ENCODE measurements at regions not wholly inside any gene's neighbourhood (a gene's known extent, or its start where the extent isn't known, plus 50 kb on each side); places are given as distances from the start of the nearest gene placed in this dataset.
"Not testable (repeated sequence)": the region's sequence is repeated elsewhere in the genome, so short reads cannot be mapped to it uniquely, and the experiment has no call there.

- DNase-seq, result no peak
Measured at GRCh38 chr16:26395700-26396099, 671.0 kb upstream of the C16orf82 start.

GRCh38 chr16:26396511-26397235, 670.1 kb upstream of the C16orf82 start:
- no peak for DNase-seq

- no peak for DNase-seq
Measured at GRCh38 chr16:26413780-26414179, 652.9 kb upstream of the C16orf82 start.

GRCh38 chr16:26419458-26419857, 647.3 kb upstream of the C16orf82 start:
- not testable (repeated sequence) for DNase-seq

DNA sequence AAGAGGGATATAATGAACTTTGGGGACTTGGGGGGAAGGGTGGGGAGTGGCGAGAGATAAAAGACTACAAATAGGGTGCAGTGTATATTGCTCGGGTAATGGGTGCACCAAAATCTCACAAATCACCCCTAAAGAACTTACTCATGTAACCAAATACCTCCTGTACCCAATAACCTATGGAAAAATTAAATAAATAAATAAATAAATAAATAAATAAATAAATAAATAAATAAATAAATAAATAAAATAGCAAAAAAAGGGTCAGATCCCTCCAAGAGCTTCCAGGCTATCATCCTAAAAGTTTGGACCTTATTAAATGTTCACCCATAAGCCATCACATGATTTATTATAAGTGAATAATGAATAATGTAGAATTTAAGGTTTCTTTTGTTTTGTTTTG, 636.1 kb upstream of the C16orf82 start:
- no peak for DNase-seq

- no peak for DNase-seq
Measured at GRCh38 chr16:26433807-26434206, 632.9 kb upstream of the C16orf82 start.

- no peak for DNase-seq
Measured at GRCh38 chr16:26441178-26441577, 625.5 kb upstream of the C16orf82 start.

DNA sequence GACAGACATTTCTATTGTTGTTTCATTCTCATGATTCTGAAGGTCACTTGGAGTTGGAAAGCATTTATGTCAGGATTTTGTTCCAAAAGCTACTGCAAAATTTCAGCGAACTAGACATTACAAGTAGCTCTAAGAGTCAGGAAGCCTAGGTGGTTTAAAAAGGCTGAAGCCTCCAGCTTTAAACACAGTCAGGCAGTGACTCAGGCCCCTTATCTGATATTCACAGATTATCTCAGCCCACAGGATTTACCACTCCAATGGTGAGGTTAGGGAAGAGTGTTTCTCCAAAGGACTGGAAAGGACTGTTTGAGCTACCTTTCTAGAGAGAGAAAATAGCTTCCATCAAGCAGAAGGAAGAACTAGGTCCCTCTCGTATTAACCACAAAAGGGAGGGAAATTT, 624.4 kb upstream of the C16orf82 start:
- no peak for DNase-seq

DNA sequence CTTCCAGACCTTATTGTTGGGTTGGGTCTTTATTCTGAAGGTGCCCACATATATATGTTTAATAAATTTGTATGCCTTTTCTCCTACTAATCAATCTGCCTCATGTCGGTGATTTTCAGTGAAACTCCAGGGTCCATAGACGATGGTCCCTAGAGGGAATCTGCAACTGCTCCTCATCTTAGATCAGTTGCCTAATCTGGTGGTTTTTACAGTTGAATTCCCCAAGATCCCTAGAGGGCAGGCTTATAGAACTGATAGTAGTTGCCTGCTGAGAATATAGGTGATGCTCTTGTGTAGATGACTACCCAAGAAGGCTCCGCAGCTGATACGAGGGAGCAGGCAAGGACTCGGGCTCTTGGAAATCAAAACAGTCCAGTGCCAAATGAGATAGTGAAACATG, 619.2 kb upstream of the C16orf82 start:
- no peak for DNase-seq

GRCh38 chr16:26453215-26453614, 613.5 kb upstream of the C16orf82 start:
- no peak for DNase-seq

DNA sequence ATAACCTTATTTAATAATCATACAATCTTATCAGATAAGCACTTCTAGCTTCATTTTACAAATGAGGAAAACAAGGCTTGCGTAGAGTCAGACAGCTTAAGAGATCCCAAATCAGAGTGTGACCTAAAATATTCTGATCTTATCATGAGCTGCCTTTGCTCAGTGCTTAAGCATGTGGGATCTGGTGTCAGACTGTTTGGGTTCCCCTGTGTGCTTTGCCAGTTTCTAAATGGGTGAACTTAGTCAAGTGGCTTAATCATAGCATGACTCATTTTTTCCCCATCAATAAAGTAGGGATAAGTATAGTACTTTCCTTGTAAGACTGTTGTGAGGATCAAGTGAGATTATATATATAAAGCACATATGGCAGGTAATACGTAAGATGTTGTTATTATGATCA, 612.6 kb upstream of the C16orf82 start:
- no peak for DNase-seq

- no peak for DNase-seq
Measured at GRCh38 chr16:26456074-26456473, 610.7 kb upstream of the C16orf82 start.

DNA sequence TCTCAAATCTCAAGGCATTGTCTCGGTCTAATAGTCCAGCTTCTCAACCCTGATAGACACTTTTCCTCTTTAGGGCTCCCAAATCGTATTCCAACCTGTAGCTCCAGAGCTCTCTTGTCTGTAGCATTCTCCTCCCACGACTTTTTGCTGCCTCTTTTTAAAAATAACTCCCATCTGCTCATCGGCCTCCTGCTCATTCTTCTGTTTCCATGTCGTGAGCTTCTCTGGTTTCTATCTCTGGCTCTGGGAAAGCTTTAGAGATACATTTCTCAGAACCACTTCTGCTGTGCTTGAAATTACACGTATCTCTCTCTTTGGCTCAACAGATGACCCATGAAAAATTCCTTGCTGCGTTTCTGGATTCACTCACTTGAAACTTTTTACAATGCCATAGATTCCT, 609.6 kb upstream of the C16orf82 start:
- DNase-seq, result no peak

- no peak for DNase-seq
Measured at GRCh38 chr16:26457882-26458281, 608.8 kb upstream of the C16orf82 start.

DNA sequence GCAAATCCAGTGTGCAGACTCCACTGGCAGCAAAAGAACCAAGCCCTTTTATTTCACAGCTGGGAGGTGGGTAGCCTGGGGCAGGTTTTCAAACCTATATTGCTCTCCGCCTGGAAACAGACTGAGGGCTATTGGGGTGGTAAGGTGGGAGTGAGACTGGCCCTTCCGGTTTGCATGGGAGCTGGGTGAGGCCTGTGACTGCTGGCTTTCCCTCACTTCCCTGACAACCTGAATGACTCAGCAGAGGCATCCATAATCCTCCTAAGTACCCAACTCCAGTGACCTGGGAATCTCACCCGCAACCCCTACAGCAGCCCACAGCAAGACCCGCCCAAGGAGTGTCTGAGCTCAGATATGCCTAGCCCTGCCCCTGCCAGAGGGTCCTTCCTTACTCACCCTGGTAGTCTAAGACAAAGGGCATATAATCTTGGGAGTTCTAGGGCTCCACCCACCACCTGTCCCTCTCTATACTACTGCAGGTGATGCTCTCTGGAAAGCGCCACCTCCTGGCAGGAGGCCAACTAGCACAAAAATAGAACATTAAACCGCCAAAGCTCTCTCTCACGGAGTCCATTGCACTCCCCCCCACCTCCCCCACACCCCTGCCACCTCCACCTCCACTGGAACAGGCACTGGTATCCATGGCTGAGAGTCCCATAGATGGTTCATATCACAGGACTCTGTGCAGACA, 602.0 kb upstream of the C16orf82 start:
- DNase-seq, result no peak

DNA sequence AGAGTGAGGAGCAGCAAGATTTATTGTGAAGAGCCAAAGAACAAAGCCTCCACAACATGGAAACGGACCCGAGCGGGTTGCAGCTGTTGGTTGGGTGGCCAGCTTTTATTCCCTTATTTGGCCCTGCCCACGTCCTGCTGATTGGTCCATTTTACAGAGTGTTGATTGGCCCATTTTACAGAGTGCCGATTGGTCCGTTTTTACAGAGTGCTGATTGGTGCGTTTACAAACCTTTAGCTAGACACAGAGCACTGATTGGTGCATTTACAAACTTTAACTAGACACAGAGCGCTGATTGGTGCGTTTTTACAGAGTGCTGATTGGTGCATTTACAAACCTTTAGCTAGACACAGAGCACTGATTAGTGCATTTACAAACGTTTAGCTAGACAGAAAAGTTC, 592.3 kb upstream of the C16orf82 start:
- not testable (repeated sequence) for DNase-seq

DNA sequence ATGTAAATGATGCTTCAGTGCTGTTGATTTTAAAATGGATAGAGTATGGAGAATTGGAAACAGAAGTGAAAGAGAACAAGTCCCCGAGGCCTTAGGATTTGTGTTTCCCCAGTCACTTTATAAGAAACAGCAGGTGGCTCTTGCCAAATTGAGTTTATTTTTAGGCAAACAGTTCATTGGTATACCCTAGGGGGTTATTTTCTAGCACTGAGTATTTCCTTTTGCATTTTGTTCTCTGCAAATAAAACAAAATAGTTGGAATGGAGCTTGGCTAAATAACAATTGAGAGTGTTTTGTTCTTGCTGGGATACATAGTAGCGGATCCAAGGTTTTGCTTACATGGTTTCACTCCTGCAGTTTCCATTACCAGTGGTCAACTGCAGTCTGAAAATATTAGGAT, 591.1 kb upstream of the C16orf82 start:
- no peak for DNase-seq

DNA sequence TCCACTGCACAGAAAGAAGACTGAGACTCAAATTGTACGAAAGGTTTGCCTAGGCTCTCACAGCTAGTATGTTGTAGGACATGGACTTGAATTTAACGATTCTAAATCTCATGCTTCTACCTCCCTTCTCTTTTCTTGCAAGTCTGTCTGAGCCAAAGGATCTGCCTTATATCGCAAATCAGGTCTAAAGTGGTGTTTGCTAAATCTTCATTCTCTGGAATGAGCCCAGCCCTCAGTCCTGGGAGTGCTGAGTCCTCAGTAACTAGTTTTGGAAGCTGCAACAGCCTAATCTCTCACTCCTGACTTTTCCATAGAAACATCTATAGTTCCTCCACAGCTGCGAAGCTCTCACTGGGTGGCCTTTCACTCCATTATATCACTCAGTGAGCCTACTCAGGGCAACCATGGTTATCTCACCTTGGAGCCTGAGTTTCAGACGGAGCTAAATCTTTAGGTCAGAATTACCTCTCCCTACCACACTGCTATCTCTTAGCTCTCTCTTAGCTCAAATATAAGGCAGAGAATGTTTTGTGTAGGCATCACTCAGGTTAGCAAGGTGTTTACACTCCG, 575.5 kb upstream of the C16orf82 start:
- no peak for DNase-seq

- no peak for DNase-seq
Measured at GRCh38 chr16:26491962-26492361, 574.8 kb upstream of the C16orf82 start.

- DNase-seq, result no peak
Measured at GRCh38 chr16:26493751-26494150, 573.0 kb upstream of the C16orf82 start.

GRCh38 chr16:26497896-26498295, 568.8 kb upstream of the C16orf82 start:
- no peak for DNase-seq

DNA sequence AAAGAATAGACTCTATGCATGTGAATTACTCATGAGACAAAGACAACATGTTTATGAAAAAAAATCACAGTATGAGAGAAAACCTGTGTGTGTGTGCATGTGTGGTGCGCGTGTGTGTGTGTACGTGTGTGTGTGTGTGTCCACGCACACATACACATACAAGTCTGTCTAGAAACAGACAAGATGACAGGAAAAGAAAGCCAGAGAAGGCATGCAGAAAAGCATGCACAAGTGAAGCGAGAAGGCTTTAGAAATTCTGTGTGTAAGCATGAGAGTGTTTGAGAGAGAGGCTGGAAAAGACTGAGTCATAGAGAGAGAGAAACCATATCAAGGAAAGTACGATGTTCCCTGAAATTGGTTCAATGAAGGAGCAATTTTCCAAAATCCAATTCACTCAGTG, 566.4 kb upstream of the C16orf82 start:
- no peak for DNase-seq

DNA sequence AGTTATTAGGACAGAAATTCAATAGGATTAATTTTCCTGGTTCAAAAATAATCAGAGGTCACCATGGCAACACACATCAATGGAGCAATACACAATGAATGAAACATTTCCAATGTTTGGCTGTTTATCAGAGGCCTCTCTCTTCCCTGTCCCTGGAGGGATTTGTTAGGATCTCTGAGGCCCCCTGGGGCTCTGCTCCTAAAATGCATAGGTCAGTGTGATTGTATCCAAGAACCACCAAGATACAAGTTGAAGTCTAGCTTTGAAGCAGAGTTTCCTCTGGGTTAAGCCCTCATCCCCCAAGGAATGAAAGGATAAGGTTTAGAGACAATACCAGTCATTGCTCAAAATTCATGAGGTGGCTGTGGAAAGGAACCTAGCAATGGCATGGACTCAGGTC, 561.2 kb upstream of the C16orf82 start:
- no peak for DNase-seq

- not testable (repeated sequence) for DNase-seq
Measured at GRCh38 chr16:26508946-26509345, 557.8 kb upstream of the C16orf82 start.
